H1 (cell line): ENCODE measurements at regions not wholly inside any gene's neighbourhood (a gene's known extent, or its start where the extent isn't known, plus 50 kb on each side); places are given as distances from the start of the nearest gene placed in this dataset.

Experiments used
- CTCF ChIA-PET: fragments of 300-600 bp; sonication (Branson Sonifier 250); formaldehyde crosslinking; loops from one replicate; lab custom pipeline; 2021; ENCODE audit not compliant: partially characterized antibody; lab: Charles Lee
- POLR2A ChIA-PET: fragments of 300-600 bp; sonication (Branson Sonifier 250); formaldehyde crosslinking; loops from one replicate; lab custom pipeline; 2021; ENCODE audit warnings: inconsistent platforms; ENCODE audit not compliant: partially characterized antibody; lab: Charles Lee
- DNase-seq, 2 experiments: peaks; one replicate each; pipeline versions ENCODE4 v3.0.0 to v3.0.0-alpha.2; 2010 to 2022; ENCODE audit warnings: low spot score in 2 of 2, low read depth in 1 of 2, mixed read lengths in 1 of 2
- FAIRE-seq: peaks from 2 replicates; lab custom pipeline; 2011; peaks lifted over from hg19 to GRCh38; lab: Jason Lieb, UNC
- H2AFZ ChIP-seq: 2 replicates; pipeline ENCODE4 v1.8.1; 2012; ENCODE audit warnings: low read length, inconsistent platforms
- H2AK5ac ChIP-seq: 2 replicates; pipeline ENCODE4 v1.6.1; 2013; ENCODE audit warnings: low read depth, low read length
- H2BK120ac ChIP-seq: replicated peaks from 2 replicates; pipeline ENCODE3; 2013; ENCODE audit warnings: low read depth, low read length, inconsistent platforms
- H2BK12ac ChIP-seq: 2 replicates; pipeline ENCODE4 v1.6.1; 2013; ENCODE audit warnings: low read depth, low read length
- H2BK15ac ChIP-seq: 2 replicates; pipeline ENCODE4 v1.6.1; 2013; ENCODE audit warnings: low read length
- H2BK20ac ChIP-seq: 2 replicates; pipeline ENCODE4 v1.6.1; 2013; ENCODE audit warnings: low read length
- H2BK5ac ChIP-seq: 2 replicates; pipeline ENCODE4 v1.6.1; 2013; ENCODE audit warnings: low read depth, low read length
- H3K14ac ChIP-seq: 2 replicates; pipeline ENCODE4 v1.6.1; 2013; ENCODE audit warnings: inconsistent platforms; ENCODE audit not compliant: insufficient read length
- H3K18ac ChIP-seq: 2 replicates; pipeline ENCODE4 v1.6.1; 2013; ENCODE audit warnings: low read length; ENCODE audit errors: extremely low read depth
- H3K23ac ChIP-seq: 2 replicates; pipeline ENCODE4 v1.6.1; 2013; ENCODE audit warnings: inconsistent platforms; ENCODE audit not compliant: insufficient read length
- H3K23me2 ChIP-seq: 2 replicates; pipeline ENCODE4 v1.6.1; 2013; ENCODE audit warnings: low read depth, low read length
- H3K27ac ChIP-seq: 2 replicates; pipeline ENCODE4 v1.6.1; 2011; ENCODE audit warnings: low read depth, low read length, inconsistent platforms
- H3K27me3 ChIP-seq, 4 experiments: replicated peaks in 1 of 4; 1 replicate in 1 of 4; 2 replicates in 3 of 4; pipeline versions ENCODE4 v1.6.1 to v1.8.1; 2011 to 2013; ENCODE audit warnings: low read length in 3 of 4, mild to moderate bottlenecking in 3 of 4, inconsistent platforms in 2 of 4, mixed read lengths in 2 of 4, moderate library complexity in 1 of 4; ENCODE audit not compliant: control insufficient read depth in 3 of 4, insufficient read depth in 3 of 4; ENCODE audit errors: extremely low read depth in 1 of 4
- H3K36me3 ChIP-seq, 4 experiments: 2 replicates each; pipeline versions ENCODE4 v1.6.1 to v1.8.1; 2011 to 2013; ENCODE audit warnings: mild to moderate bottlenecking in 4 of 4, low read length in 3 of 4, moderate library complexity in 2 of 4, control low read depth in 1 of 4, inconsistent platforms in 1 of 4; ENCODE audit not compliant: insufficient read depth in 4 of 4, control insufficient read depth in 2 of 4
- H3K4ac ChIP-seq: replicated peaks from 2 replicates; pipeline ENCODE3; 2013; ENCODE audit warnings: low read length, low read depth, mixed read lengths, inconsistent platforms; ENCODE audit not compliant: insufficient read length
- H3K4me1 ChIP-seq, 4 experiments: replicated peaks in 1 of 4; 1 replicate in 1 of 4; 2 replicates in 3 of 4; pipeline versions ENCODE4 v1.6.1 to v1.8.1; 2011 to 2013; ENCODE audit warnings: low read length in 3 of 4, inconsistent platforms in 2 of 4, mixed read lengths in 1 of 4; ENCODE audit not compliant: insufficient read depth in 4 of 4, control insufficient read depth in 3 of 4
- H3K4me2 ChIP-seq, 2 experiments: 2 replicates each; pipeline versions ENCODE4 v1.6.1 to v1.8.1; 2011 to 2013; ENCODE audit warnings: low read depth in 2 of 2, low read length in 2 of 2, control low read depth in 1 of 2, inconsistent platforms in 1 of 2, mild to moderate bottlenecking in 1 of 2; ENCODE audit not compliant: insufficient read depth in 1 of 2
- H3K4me3 ChIP-seq, 4 experiments: fragments of 200-600, 300-600 bp in 1 of 4; sonication (generic), shearing (Covaris generic), sonication (Bioruptor Twin) in 1 of 4; 2 replicates each; pipeline versions ENCODE4 v1.5.1 to v1.8.1; 2011 to 2016; ENCODE audit warnings: low read length in 4 of 4, low read depth in 3 of 4, control low read depth in 2 of 4, inconsistent platforms in 2 of 4, mild to moderate bottlenecking in 2 of 4, mixed read lengths in 1 of 4, moderate library complexity in 1 of 4; ENCODE audit not compliant: insufficient read depth in 2 of 4; ENCODE audit errors: extremely low read depth in 1 of 4
- H3K56ac ChIP-seq: replicated peaks from 2 replicates; pipeline ENCODE3; 2013; ENCODE audit warnings: low read depth, mild to moderate bottlenecking, mixed read lengths, low read length, inconsistent platforms; ENCODE audit not compliant: insufficient read length
- H3K79me1 ChIP-seq: 2 replicates; pipeline ENCODE4 v1.6.1; 2013; ENCODE audit warnings: low read depth, low read length, control low read depth
- H3K79me2 ChIP-seq, 2 experiments: 2 replicates each; pipeline versions ENCODE4 v1.6.1 to v1.8.1; 2012 to 2013; ENCODE audit warnings: low read length in 2 of 2, mild to moderate bottlenecking in 2 of 2, inconsistent platforms in 1 of 2; ENCODE audit not compliant: insufficient read depth in 2 of 2, control insufficient read depth in 1 of 2
- H3K9ac ChIP-seq, 4 experiments: replicated peaks in 1 of 4; 1 replicate in 1 of 4; 2 replicates in 3 of 4; pipeline versions ENCODE4 v1.6.1 to v1.8.1; 2011 to 2013; ENCODE audit warnings: low read depth in 3 of 4, low read length in 3 of 4, control low read depth in 2 of 4, mild to moderate bottlenecking in 2 of 4, moderate library complexity in 2 of 4, inconsistent platforms in 1 of 4; ENCODE audit errors: extremely low read depth in 1 of 4
- H3K9me3 ChIP-seq, 2 experiments: 2 replicates each; pipeline versions ENCODE4 v1.6.1 to v1.8.1; 2012 to 2013; ENCODE audit warnings: mild to moderate bottlenecking in 2 of 2, moderate library complexity in 2 of 2, control low read depth in 1 of 2, inconsistent platforms in 1 of 2, low read depth in 1 of 2, low read length in 1 of 2, mixed read lengths in 1 of 2; ENCODE audit not compliant: insufficient read depth in 2 of 2
- H4K20me1 ChIP-seq, 2 experiments: replicated peaks in 1 of 2; 2 replicates each; pipeline versions ENCODE3 to v1.8.1; 2011 to 2013; ENCODE audit warnings: inconsistent platforms in 2 of 2, low read length in 2 of 2, mild to moderate bottlenecking in 1 of 2; ENCODE audit not compliant: insufficient read depth in 2 of 2, control insufficient read depth in 1 of 2
- H4K5ac ChIP-seq: 2 replicates; pipeline ENCODE4 v1.6.1; 2013; ENCODE audit warnings: low read length, low read depth, mixed read lengths, inconsistent platforms; ENCODE audit not compliant: insufficient read length
- H4K8ac ChIP-seq: 2 replicates; pipeline ENCODE4 v1.8.0; 2013; ENCODE audit warnings: mild to moderate bottlenecking, moderate library complexity, low read length, inconsistent platforms; ENCODE audit not compliant: insufficient read depth; ENCODE audit errors: extremely low read depth
- H4K91ac ChIP-seq: replicated peaks from 2 replicates; pipeline ENCODE3; 2013; ENCODE audit warnings: low read length, mixed read lengths, inconsistent platforms; ENCODE audit not compliant: insufficient read length
- ASH2L ChIP-seq: fragments of 200-600, 300-600 bp; sonication (generic); IDR thresholded peaks from one replicate; pipeline ENCODE4 v1.7.1; 2017; ENCODE audit warnings: low read length
- CEBPB ChIP-seq: IDR thresholded peaks from 2 replicates; pipeline ENCODE4 v1.6.1; 2012; ENCODE audit warnings: low read depth, low read length
- CTCF ChIP-seq, 3 experiments: IDR thresholded peaks; 1 replicate in 2 of 3; 2 replicates in 1 of 3; pipeline versions ENCODE4 v1.5.1 to v1.6.1; 2011; ENCODE audit warnings: low read length in 3 of 3, mild to moderate bottlenecking in 3 of 3, inconsistent platforms in 2 of 3, low read depth in 1 of 3, moderate library complexity in 1 of 3; ENCODE audit not compliant: insufficient read depth in 1 of 3; ENCODE audit errors: control extremely low read depth in 1 of 3
- GABPA ChIP-seq: IDR thresholded peaks from 2 replicates; pipeline ENCODE4 v1.6.1; 2011; ENCODE audit warnings: mild to moderate bottlenecking, low read length, moderate library complexity, borderline replicate concordance; ENCODE audit not compliant: insufficient read depth
- NANOG ChIP-seq: IDR thresholded peaks from 2 replicates; pipeline ENCODE4 v1.6.1; 2011; ENCODE audit warnings: low read length, low read depth, mild to moderate bottlenecking, inconsistent platforms; ENCODE audit not compliant: insufficient read depth, poor library complexity, severe bottlenecking
- NRF1 ChIP-seq: IDR thresholded peaks from 2 replicates; pipeline ENCODE4 v1.6.1; 2011; ENCODE audit warnings: mild to moderate bottlenecking, low read depth, low read length, improper control_type of control experiment
- RBBP5 ChIP-seq: IDR thresholded peaks from 2 replicates; pipeline ENCODE4 v1.7.1; 2012; ENCODE audit warnings: low read depth, mild to moderate bottlenecking, inconsistent platforms, low read length, moderate library complexity, borderline replicate concordance
- TCF12 ChIP-seq: IDR thresholded peaks from 2 replicates; pipeline ENCODE4 v1.6.1; 2011; ENCODE audit warnings: low read depth, mild to moderate bottlenecking, low read length
- WGBS, 2 experiments: shearing (Covaris generic) in 1 of 2; methylation state at CpG; one replicate each; pipeline versions ENCODE4 v1.1.6 to v1.1.7; 2013 to 2015; ENCODE audit warnings: low lambda C conversion rate in 2 of 2, mixed read lengths in 2 of 2, inconsistent platforms in 1 of 2, low coverage in 1 of 2, missing lambda C conversion rate in 1 of 2; ENCODE audit not compliant: insufficient replicate concordance in 2 of 2, insufficient coverage in 1 of 2, insufficient read length in 1 of 2; ENCODE audit errors: extremely low coverage in 1 of 2, missing lambda C conversion rate in 1 of 2; 5-methylcytosine and 5-hydroxymethylcytosine counted together

GRCh38 chr15:91496754-91497691 is 356.5 kb upstream of the SLCO3A1 start:
- CTCF ChIA-PET = interaction anchor here (0.6 to 1.2 kb wide), 4 partner anchors 11 to 1317 kb away, joined by 3 to 4 read pairs (median 3); no protein-coding TSS in a partner anchor
- no peak overlapping the region for H2BK12ac ChIP-seq
- no peak overlapping the region for H3K18ac ChIP-seq
- 89% methylated on average over 4 of the region's 4 CpGs; no CpG with 5 or more reads in 1 of the 2 experiments for WGBS, 2 experiments
- no peaks in the 10 kb centered on the region for H3K36me3 ChIP-seq
- H2BK20ac ChIP-seq = no peak overlapping the region
- POLR2A ChIA-PET = no interaction called here
- H3K4me2 ChIP-seq = no peak overlapping the region
- no peak overlapping the region; the same call in 1 of the 2 replicates for H2AFZ ChIP-seq
- no peak overlapping the region for H3K56ac ChIP-seq
- H4K8ac ChIP-seq = no peak overlapping the region
- no peaks in the 10 kb centered on the region for H3K27me3 ChIP-seq
- H2BK120ac ChIP-seq = no peak overlapping the region
- H3K4me1 ChIP-seq = peaks cover 0 to 6% (median 3%) of the 10 kb centered on the region in 4 experiments; a peak in 3 of 7 replicates
- no peak overlapping the region for H2BK5ac ChIP-seq
- H4K91ac ChIP-seq = no peak overlapping the region
- no peak for FAIRE-seq
- no peak overlapping the region for H2BK15ac ChIP-seq
- H4K5ac ChIP-seq = no peak overlapping the region
- H2AK5ac ChIP-seq = no peak overlapping the region
- no peaks in the 10 kb centered on the region for H3K79me1 ChIP-seq
- H3K23me2 ChIP-seq = no peaks in the 10 kb centered on the region
- H3K23ac ChIP-seq = no peak overlapping the region
- H4K20me1 ChIP-seq = no peaks in the 10 kb centered on the region
- no peaks in the 10 kb centered on the region for H3K79me2 ChIP-seq
- TF ChIP-seq ASH2L = no peak
- TF ChIP-seq CEBPB = peak; percentile 40; the same call in 1 of the 2 replicates
- TF ChIP-seq NRF1 = no peak
- no peak for TF ChIP-seq TCF12
- TF ChIP-seq CTCF (IDR thresholded peaks at IDR 0.05; ENCODE audit: control extremely low read depth in 1 of 3, insufficient read depth in 1 of 3, low read depth in 1 of 3, low read length in 3 of 3) = no peak
- TF ChIP-seq RBBP5 = no peak
- TF ChIP-seq GABPA = no peak
- no peak for TF ChIP-seq NANOG
- no peak overlapping the region for H3K9ac ChIP-seq
- H3K9me3 ChIP-seq = no peaks in the 10 kb centered on the region
- no peak for DNase-seq
- H3K14ac ChIP-seq = no peak overlapping the region
- H3K4ac ChIP-seq = no peak overlapping the region
- H3K27ac ChIP-seq = no peak overlapping the region
- no peak overlapping the region for H3K4me3 ChIP-seq
